ENCODE measurements at regions not wholly inside any gene's neighbourhood (a gene's known extent, or its start where the extent isn't known, plus 50 kb on each side); places are given as distances from the start of the nearest gene placed in this dataset.
A peak's percentile ranks its signal among the peaks of the same experiment; 100 is the strongest.

GRCh38 chr1:232301246-232301645 is 328.7 kb downstream of the SIPA1L2 start:
- H3K27me3 ChIP-seq (ENCODE audit: insufficient read depth, low read depth): no peaks in the 10 kb centered on the region
- no peaks in the 10 kb centered on the region for H3K36me3 ChIP-seq (ENCODE audit: insufficient read depth)
- H3K4me1 ChIP-seq (ENCODE audit: low read depth, poor library complexity, severe bottlenecking): no peaks in the 10 kb centered on the region
- TF ChIP-seq CTCF (conservative IDR thresholded peaks at IDR 0.05; ENCODE audit: low read depth, low read length): no peak
- H2AFZ ChIP-seq (ENCODE audit: low read depth): no peak overlapping the region
- H3K79me2 ChIP-seq (ENCODE audit: insufficient read depth, low read depth): no peaks in the 10 kb centered on the region
- H3K4me2 ChIP-seq: no peak overlapping the region
- H3K4me3 ChIP-seq (IDR thresholded peaks at IDR 0.05; ENCODE audit: insufficient read depth, low read depth, low read length): no peak overlapping the region
- H4K20me1 ChIP-seq (ENCODE audit: insufficient read depth): no peaks in the 10 kb centered on the region
- H3K27ac ChIP-seq: no peak overlapping the region
- no peak overlapping the region for H3K9ac ChIP-seq

GRCh38 chr1:232300466-232300865 is 329.5 kb downstream of the SIPA1L2 start:
- H3K36me3 ChIP-seq (ENCODE audit: insufficient read depth): no peaks in the 10 kb centered on the region
- no peaks in the 10 kb centered on the region for H3K4me1 ChIP-seq (ENCODE audit: low read depth, poor library complexity, severe bottlenecking)
- no peak overlapping the region for H2AFZ ChIP-seq (ENCODE audit: low read depth)
- no peaks in the 10 kb centered on the region for H4K20me1 ChIP-seq (ENCODE audit: insufficient read depth)
- H3K79me2 ChIP-seq (ENCODE audit: insufficient read depth, low read depth): no peaks in the 10 kb centered on the region
- no peak overlapping the region for H3K27ac ChIP-seq
- no peak for TF ChIP-seq CTCF (conservative IDR thresholded peaks at IDR 0.05; ENCODE audit: low read depth, low read length)
- H3K27me3 ChIP-seq (ENCODE audit: insufficient read depth, low read depth): no peaks in the 10 kb centered on the region
- peak overlapping the region; percentile 5; the same call in 1 of the 2 replicates for H3K4me2 ChIP-seq
- H3K9ac ChIP-seq: no peak overlapping the region
- no peak overlapping the region for H3K4me3 ChIP-seq (IDR thresholded peaks at IDR 0.05; ENCODE audit: insufficient read depth, low read depth, low read length)

- H4K20me1 ChIP-seq (ENCODE audit: insufficient read depth): no peaks in the 10 kb centered on the region
- no peaks in the 10 kb centered on the region for H3K27me3 ChIP-seq (ENCODE audit: insufficient read depth, low read depth)
- H3K36me3 ChIP-seq (ENCODE audit: insufficient read depth): no peaks in the 10 kb centered on the region
- H3K79me2 ChIP-seq (ENCODE audit: insufficient read depth, low read depth): no peaks in the 10 kb centered on the region
- no peak overlapping the region for H2AFZ ChIP-seq (ENCODE audit: low read depth)
- no peak overlapping the region for H3K27ac ChIP-seq
- no peak overlapping the region for H3K4me3 ChIP-seq (IDR thresholded peaks at IDR 0.05; ENCODE audit: insufficient read depth, low read depth, low read length)
- no peak overlapping the region for H3K9ac ChIP-seq
- no peak overlapping the region for H3K4me2 ChIP-seq
- no peaks in the 10 kb centered on the region for H3K4me1 ChIP-seq (ENCODE audit: low read depth, poor library complexity, severe bottlenecking)
- no peak for TF ChIP-seq CTCF (conservative IDR thresholded peaks at IDR 0.05; ENCODE audit: low read depth, low read length)
These were observed 333.5 kb downstream of the SIPA1L2 start for GRCh38 chr1:232296461-232296860.

- H3K4me2 ChIP-seq: no peak overlapping the region
- H4K20me1 ChIP-seq (ENCODE audit: insufficient read depth): no peaks in the 10 kb centered on the region
- no peaks in the 10 kb centered on the region for H3K79me2 ChIP-seq (ENCODE audit: insufficient read depth, low read depth)
- H3K27ac ChIP-seq: no peak overlapping the region
- H3K9ac ChIP-seq: no peak overlapping the region
- no peak overlapping the region for H2AFZ ChIP-seq (ENCODE audit: low read depth)
- H3K27me3 ChIP-seq (ENCODE audit: insufficient read depth, low read depth): no peaks in the 10 kb centered on the region
- TF ChIP-seq CTCF (conservative IDR thresholded peaks at IDR 0.05; ENCODE audit: low read depth, low read length): no peak
- H3K4me1 ChIP-seq (ENCODE audit: low read depth, poor library complexity, severe bottlenecking): no peaks in the 10 kb centered on the region
- no peak overlapping the region for H3K4me3 ChIP-seq (IDR thresholded peaks at IDR 0.05; ENCODE audit: insufficient read depth, low read depth, low read length)
- no peaks in the 10 kb centered on the region for H3K36me3 ChIP-seq (ENCODE audit: insufficient read depth)
These were observed 336.6 kb downstream of the SIPA1L2 start for GRCh38 chr1:232293361-232293760.
